H1 (cell line): ENCODE measurements at regions not wholly inside any gene's neighbourhood (a gene's known extent, or its start where the extent isn't known, plus 50 kb on each side); places are given as distances from the start of the nearest gene placed in this dataset.

Experiments used
- HDAC6 ChIP-seq: IDR thresholded peaks from one replicate; pipeline ENCODE4 v1.7.1; 2012; ENCODE audit warnings: low read depth, mild to moderate bottlenecking, inconsistent platforms, low read length, moderate library complexity
- JUND ChIP-seq: IDR thresholded peaks from 2 replicates; pipeline ENCODE4 v1.6.1; 2011; ENCODE audit warnings: mild to moderate bottlenecking, improper control_type of control experiment, low read length
- POLR2A ChIP-seq, 2 experiments: IDR thresholded peaks; 1 replicate in 1 of 2; 2 replicates in 1 of 2; pipeline ENCODE4 v1.6.1; 2011; ENCODE audit warnings: low read depth in 2 of 2, low read length in 2 of 2, mild to moderate bottlenecking in 2 of 2; ENCODE audit errors: control extremely low read depth in 1 of 2
- POLR2AphosphoS5 ChIP-seq: IDR thresholded peaks from 2 replicates; pipeline ENCODE4 v1.6.1; 2011; ENCODE audit warnings: low read depth, low read length
- TAF1 ChIP-seq: IDR thresholded peaks from 2 replicates; pipeline ENCODE4 v1.6.1; 2011; ENCODE audit warnings: mild to moderate bottlenecking, low read depth, low read length
- TF ChIP-seq, protein P1 (sequence below), 3 experiments: IDR thresholded peaks; 1 replicate in 2 of 3; 2 replicates in 1 of 3; pipeline versions ENCODE4 v1.5.1 to v1.6.1; 2011; ENCODE audit warnings: low read length in 3 of 3, mild to moderate bottlenecking in 3 of 3, inconsistent platforms in 2 of 3, low read depth in 1 of 3, moderate library complexity in 1 of 3; ENCODE audit not compliant: insufficient read depth in 1 of 3; ENCODE audit errors: control extremely low read depth in 1 of 3
- TF ChIP-seq, protein P2 (sequence below): IDR thresholded peaks from 2 replicates; pipeline ENCODE4 v1.6.1; 2011; ENCODE audit warnings: low read depth, mild to moderate bottlenecking, low read length; ENCODE audit not compliant: insufficient read depth

GRCh38 chr13:73142071-73142470 is 83.3 kb downstream of the KLF5 start:
- TF ChIP-seq, protein P1, sequence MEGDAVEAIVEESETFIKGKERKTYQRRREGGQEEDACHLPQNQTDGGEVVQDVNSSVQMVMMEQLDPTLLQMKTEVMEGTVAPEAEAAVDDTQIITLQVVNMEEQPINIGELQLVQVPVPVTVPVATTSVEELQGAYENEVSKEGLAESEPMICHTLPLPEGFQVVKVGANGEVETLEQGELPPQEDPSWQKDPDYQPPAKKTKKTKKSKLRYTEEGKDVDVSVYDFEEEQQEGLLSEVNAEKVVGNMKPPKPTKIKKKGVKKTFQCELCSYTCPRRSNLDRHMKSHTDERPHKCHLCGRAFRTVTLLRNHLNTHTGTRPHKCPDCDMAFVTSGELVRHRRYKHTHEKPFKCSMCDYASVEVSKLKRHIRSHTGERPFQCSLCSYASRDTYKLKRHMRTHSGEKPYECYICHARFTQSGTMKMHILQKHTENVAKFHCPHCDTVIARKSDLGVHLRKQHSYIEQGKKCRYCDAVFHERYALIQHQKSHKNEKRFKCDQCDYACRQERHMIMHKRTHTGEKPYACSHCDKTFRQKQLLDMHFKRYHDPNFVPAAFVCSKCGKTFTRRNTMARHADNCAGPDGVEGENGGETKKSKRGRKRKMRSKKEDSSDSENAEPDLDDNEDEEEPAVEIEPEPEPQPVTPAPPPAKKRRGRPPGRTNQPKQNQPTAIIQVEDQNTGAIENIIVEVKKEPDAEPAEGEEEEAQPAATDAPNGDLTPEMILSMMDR (IDR thresholded peaks at IDR 0.05; ENCODE audit: control extremely low read depth in 1 of 3, insufficient read depth in 1 of 3, low read depth in 1 of 3, low read length in 3 of 3): no peak
- no peak for TF ChIP-seq POLR2A (IDR thresholded peaks at IDR 0.05; ENCODE audit: control extremely low read depth in 1 of 2, low read depth in 2 of 2, low read length in 2 of 2)
- no peak for TF ChIP-seq TAF1
- TF ChIP-seq HDAC6: no peak
- TF ChIP-seq, protein P2, sequence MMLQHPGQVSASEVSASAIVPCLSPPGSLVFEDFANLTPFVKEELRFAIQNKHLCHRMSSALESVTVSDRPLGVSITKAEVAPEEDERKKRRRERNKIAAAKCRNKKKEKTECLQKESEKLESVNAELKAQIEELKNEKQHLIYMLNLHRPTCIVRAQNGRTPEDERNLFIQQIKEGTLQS: no peak
- no peak for TF ChIP-seq POLR2AphosphoS5
- no peak for TF ChIP-seq JUND
